Tibial artery (tissue), 4 donors: ENCODE measurements at regions not wholly inside any gene's neighbourhood (a gene's known extent, or its start where the extent isn't known, plus 50 kb on each side); places are given as distances from the start of the nearest gene placed in this dataset.

Source experiments
- DNase-seq, 2 donors: peaks; one replicate each; pipeline ENCODE4 v3.0.0-alpha.2; 2019
- H3K27ac ChIP-seq, 2 donors: fragments of 200-600 bp; sonication (generic) in 1 of 2; 1 replicate in 1 of 2; 2 replicates in 1 of 2; pipeline ENCODE4 v1.5.1; 2018 to 2019; ENCODE audit warnings: mild to moderate bottlenecking in 1 of 2
- H3K27me3 ChIP-seq, 2 donors: fragments of 200-600 bp; sonication (generic) in 1 of 2; one replicate each; pipeline versions ENCODE4 v1.5.1 to v1.6.0; 2016 to 2019
- H3K36me3 ChIP-seq, 3 donors: fragments of 200-600 bp; sonication (generic) in 2 of 3; one replicate each; pipeline ENCODE4 v1.5.1; 2016 to 2019; ENCODE audit warnings: mild to moderate bottlenecking in 2 of 3
- H3K4me1 ChIP-seq, 4 donors: fragments of 200-600 bp; sonication (generic) in 2 of 4; 1 replicate in 3 of 4; 2 replicates in 1 of 4; pipeline ENCODE4 v1.5.1; 2016 to 2019
- H3K4me3 ChIP-seq, 2 donors: fragments of 200-600 bp; sonication (generic) in 1 of 2; 1 replicate in 1 of 2; 2 replicates in 1 of 2; pipeline ENCODE4 v1.5.1; 2018 to 2019; ENCODE audit warnings: mild to moderate bottlenecking in 2 of 2
- H3K9me3 ChIP-seq, 3 donors: fragments of 200-600 bp; sonication (generic) in 1 of 3; one replicate each; pipeline ENCODE4 v1.5.1; 2016 to 2019
- CTCF ChIP-seq, 2 experiments: fragments of 200-600 bp in 1 of 2; fragments of 450-650 bp in 1 of 2; IDR thresholded peaks; one replicate each; pipeline ENCODE4 v1.5.1; 2017 to 2019; ENCODE audit warnings: antibody characterized with exemption in 2 of 2, mild to moderate bottlenecking in 1 of 2, moderate library complexity in 1 of 2
- intact Hi-C: fragments of 100-400 bp; cut with DNase I; formaldehyde crosslinking; loops from one replicate; pipeline ENCODE4 v1.15.0; 2023; ENCODE audit warnings: low total_unique reads

DNA sequence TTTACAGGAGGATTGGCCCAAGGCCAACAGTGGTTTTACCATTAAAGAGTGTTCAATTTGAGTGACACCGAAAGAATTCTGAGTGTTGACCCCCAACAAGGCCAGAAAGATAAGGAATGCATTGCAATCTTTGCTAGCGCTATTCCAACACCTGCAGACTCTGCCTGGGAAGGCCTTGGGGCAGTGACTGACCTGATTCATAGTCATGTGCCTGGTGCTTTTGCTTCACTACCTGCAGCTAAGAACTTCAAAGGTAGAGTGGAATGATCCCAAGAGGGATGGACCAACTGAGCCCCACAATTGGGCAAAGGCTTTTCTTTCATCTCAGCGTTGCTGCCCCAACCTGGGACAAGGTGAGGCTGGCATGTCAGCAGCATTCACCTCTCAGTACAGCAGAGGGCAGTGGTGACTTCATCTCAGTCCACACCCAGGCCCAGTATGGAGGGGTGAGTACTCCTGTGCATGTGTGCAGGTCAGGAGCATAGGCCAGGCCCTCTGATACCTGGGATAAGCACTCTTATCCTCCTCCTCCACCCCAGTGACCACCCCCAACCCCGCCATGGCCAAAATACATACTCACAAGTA lies 149.6 kb upstream of the GNAO1 start:
- H3K36me3 ChIP-seq: no peaks in the 10 kb centered on the region
- DNase-seq: no peak
- intact Hi-C loops: no loop called here
- no peaks in the 10 kb centered on the region for H3K9me3 ChIP-seq
- TF ChIP-seq CTCF (IDR thresholded peaks at IDR 0.05): peak; percentile 29 to 36
- no peak overlapping the region for H3K4me3 ChIP-seq
- H3K27ac ChIP-seq: no peak overlapping the region
- H3K27me3 ChIP-seq: no peaks in the 10 kb centered on the region
- H3K4me1 ChIP-seq: no peaks in the 10 kb centered on the region

GRCh38 chr16:56038564-56039098 lies 152.7 kb upstream of the GNAO1 start:
- H3K27me3 ChIP-seq: no peaks in the 10 kb centered on the region
- no peaks in the 10 kb centered on the region for H3K36me3 ChIP-seq
- intact Hi-C loops: no loop called here
- no peak overlapping the region for H3K4me3 ChIP-seq
- no peaks in the 10 kb centered on the region for H3K4me1 ChIP-seq
- no peak overlapping the region for H3K27ac ChIP-seq
- no peaks in the 10 kb centered on the region for H3K9me3 ChIP-seq
- TF ChIP-seq CTCF (IDR thresholded peaks at IDR 0.05): no peak
- no peak for DNase-seq

DNA sequence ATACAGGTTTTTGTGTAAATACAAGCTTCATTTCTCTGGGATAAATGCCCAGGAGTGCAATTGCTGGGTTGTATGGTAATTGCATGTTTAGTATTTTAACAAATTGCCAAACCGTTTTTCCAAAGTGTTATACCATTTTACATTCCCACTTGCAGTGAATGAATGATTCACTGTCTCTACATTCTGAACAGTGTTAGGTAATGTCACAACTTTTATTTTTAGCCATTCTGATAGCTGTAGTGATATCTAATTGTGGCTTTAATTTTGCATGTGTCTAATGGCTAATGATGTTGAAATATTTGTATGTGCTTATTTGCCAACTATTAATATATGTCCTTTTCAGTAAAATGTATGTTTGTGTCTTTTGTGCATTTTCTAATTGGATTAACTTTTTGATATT lies 156.9 kb upstream of the CES5A start:
- intact Hi-C loops: no loop called here
- Histone ChIP-seq H3K27ac (no peak overlapping the region), H3K9me3 (no peaks in the 10 kb centered on the region), H3K4me3 (no peak overlapping the region), H3K36me3 (no peaks in the 10 kb centered on the region), H3K4me1 (no peaks in the 10 kb centered on the region), H3K27me3 (peaks cover 0 to 2% of the 10 kb centered on the region in 2 donors)
- no peak for DNase-seq
- no peak for TF ChIP-seq CTCF (IDR thresholded peaks at IDR 0.05)

- intact Hi-C loops: no loop called here
- no peaks in the 10 kb centered on the region for H3K4me1 ChIP-seq
- no peak for TF ChIP-seq CTCF (IDR thresholded peaks at IDR 0.05)
- no peak for DNase-seq
- H3K4me3 ChIP-seq: no peak overlapping the region
- no peak overlapping the region for H3K27ac ChIP-seq
- H3K9me3 ChIP-seq: no peaks in the 10 kb centered on the region
- H3K27me3 ChIP-seq: peaks cover 0 to 4% of the 10 kb centered on the region in 2 donors
- H3K36me3 ChIP-seq: no peaks in the 10 kb centered on the region
Observed at GRCh38 chr16:56029026-56029425, 153.9 kb upstream of the CES5A start.

DNA sequence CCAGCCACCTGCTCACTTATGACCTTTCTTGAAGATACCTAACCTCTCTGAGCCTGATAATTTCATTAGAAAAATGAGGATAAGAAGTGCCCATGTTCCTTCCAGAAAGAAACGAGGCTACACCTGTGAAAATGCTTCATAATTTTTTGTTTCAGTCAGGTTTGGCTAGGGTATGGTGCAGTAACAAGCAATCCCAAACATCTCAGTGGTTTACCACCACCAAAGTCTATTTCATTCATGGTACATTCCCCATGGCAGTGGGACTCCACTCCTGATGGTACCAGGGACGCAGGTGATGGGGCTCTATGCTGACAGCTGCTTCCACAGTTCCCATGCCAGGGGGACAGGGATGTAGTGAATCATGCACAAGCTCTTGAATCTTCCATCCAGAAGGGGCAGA lies 147.6 kb upstream of the CES5A start:
- no peaks in the 10 kb centered on the region for H3K4me1 ChIP-seq
- peaks cover 0 to 4% of the 10 kb centered on the region in 2 donors for H3K27me3 ChIP-seq
- intact Hi-C loops: no loop called here
- no peak for TF ChIP-seq CTCF (IDR thresholded peaks at IDR 0.05)
- peaks cover 0 to 8% (median 0%) of the 10 kb centered on the region in 3 donors for H3K9me3 ChIP-seq
- no peak for DNase-seq
- H3K36me3 ChIP-seq: no peaks in the 10 kb centered on the region
- H3K27ac ChIP-seq: no peak overlapping the region
- no peak overlapping the region for H3K4me3 ChIP-seq

DNA sequence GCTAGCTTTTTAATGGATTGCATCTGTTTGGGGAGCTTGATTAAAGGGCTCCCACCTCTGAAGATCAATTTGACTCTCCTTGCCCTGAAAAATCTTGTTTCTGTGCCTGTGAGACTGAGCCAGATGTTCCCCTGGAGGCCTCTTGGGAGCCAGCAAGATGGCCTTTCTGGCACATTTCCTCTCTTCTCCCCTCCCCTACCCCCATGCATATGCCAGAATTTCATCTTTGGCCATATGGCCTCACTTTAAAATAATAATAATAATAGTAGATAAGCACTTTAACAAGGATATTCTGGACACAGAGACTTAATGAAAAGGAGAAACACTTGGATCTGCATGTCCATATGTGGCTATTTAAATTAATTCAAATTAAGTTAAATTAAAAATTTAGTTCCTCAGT lies 144.1 kb upstream of the CES5A start:
- Histone ChIP-seq H3K4me3 (no peak overlapping the region), H3K4me1 (no peaks in the 10 kb centered on the region), H3K36me3 (no peaks in the 10 kb centered on the region), H3K9me3 (peaks cover 0 to 8% (median 0%) of the 10 kb centered on the region in 3 donors), H3K27me3 (no peaks in the 10 kb centered on the region), H3K27ac (no peak overlapping the region)
- no peak for TF ChIP-seq CTCF (IDR thresholded peaks at IDR 0.05)
- intact Hi-C loops: no loop called here
- no peak for DNase-seq
